Neural progenitor cell (in vitro differentiated cells): ENCODE measurements at regions not wholly inside any gene's neighbourhood (a gene's known extent, or its start where the extent isn't known, plus 50 kb on each side); places are given as distances from the start of the nearest gene placed in this dataset.

ENCODE experiments used
- DNase-seq: peaks from one replicate; pipeline ENCODE4 v3.0.0-alpha.2; 2016; ENCODE audit warnings: low spot score
- H2AFZ ChIP-seq: fragments of 200-600 bp; sonication (generic); replicated peaks from 2 replicates; pipeline ENCODE4 v1.6.1; 2016; ENCODE audit warnings: antibody characterized with exemption
- H3F3A ChIP-seq: fragments of 200-600 bp; sonication (generic); 2 replicates; pipeline ENCODE4 v1.6.1; 2016; ENCODE audit warnings: antibody characterized with exemption, low read depth
- H3K27ac ChIP-seq: fragments of 200-600 bp; sonication (generic); 2 replicates; pipeline ENCODE4 v1.5.1; 2016; ENCODE audit warnings: mild to moderate bottlenecking
- H3K27me3 ChIP-seq: fragments of 200-600 bp; sonication (generic); 2 replicates; pipeline ENCODE4 v1.6.1; 2016; ENCODE audit warnings: mild to moderate bottlenecking, moderate library complexity
- H3K36me3 ChIP-seq: fragments of 200-600 bp; sonication (generic); 2 replicates; pipeline ENCODE4 v1.5.1; 2016
- H3K4me1 ChIP-seq: fragments of 200-600 bp; sonication (generic); 2 replicates; pipeline ENCODE4 v1.6.1; 2016; ENCODE audit warnings: mixed run types
- H3K4me2 ChIP-seq: fragments of 200-600 bp; sonication (generic); 2 replicates; pipeline ENCODE4 v1.6.1; 2016
- H3K4me3 ChIP-seq: fragments of 200-600 bp; sonication (generic); 2 replicates; pipeline ENCODE4 v1.5.1; 2016
- H3K79me2 ChIP-seq: fragments of 200-600 bp; sonication (generic); 2 replicates; pipeline ENCODE4 v1.6.1; 2016; ENCODE audit warnings: low read depth
- H3K9ac ChIP-seq: fragments of 200-600 bp; sonication (generic); 2 replicates; pipeline ENCODE4 v1.6.1; 2016
- H3K9me3 ChIP-seq: fragments of 200-600 bp; sonication (generic); 2 replicates; pipeline ENCODE4 v1.5.1; 2016; ENCODE audit warnings: low read depth
- H4K20me1 ChIP-seq: fragments of 200-600 bp; sonication (generic); 2 replicates; pipeline ENCODE4 v1.6.1; 2016; ENCODE audit warnings: low read depth
- H3K27ac Mint-ChIP-seq: 3 replicates; pipeline ENCODE4 v1.8.0; 2021; ENCODE audit warnings: mixed read lengths
- H3K27me3 Mint-ChIP-seq: 2 replicates; pipeline ENCODE4 v1.8.0; 2022; ENCODE audit warnings: low read depth, mild to moderate bottlenecking, inconsistent platforms, moderate library complexity, mixed read lengths; ENCODE audit not compliant: insufficient read depth
- H3K36me3 Mint-ChIP-seq: 3 replicates; pipeline ENCODE4 v1.8.0; 2021; ENCODE audit warnings: mixed read lengths
- H3K4me1 Mint-ChIP-seq: 3 replicates; pipeline ENCODE4 v1.8.0; 2021; ENCODE audit warnings: mixed read lengths
- H3K4me3 Mint-ChIP-seq: 3 replicates; pipeline ENCODE4 v1.8.0; 2021; ENCODE audit warnings: mild to moderate bottlenecking, moderate library complexity, mixed read lengths
- H3K9me3 Mint-ChIP-seq: 3 replicates; pipeline ENCODE4 v1.8.0; 2020; ENCODE audit warnings: mixed read lengths
- EZH2 ChIP-seq: fragments of 200-600 bp; sonication (generic); IDR thresholded peaks from 2 replicates; pipeline ENCODE4 v1.6.1; 2017; ENCODE audit warnings: antibody characterized with exemption, mild to moderate bottlenecking, moderate library complexity
- EZH2phosphoT487 ChIP-seq: fragments of 200-600 bp; sonication (generic); IDR thresholded peaks from 2 replicates; pipeline ENCODE4 v1.6.1; 2017; ENCODE audit warnings: antibody characterized with exemption
- TF ChIP-seq, protein P1 (sequence below): fragments of 200-600 bp; sonication (generic); IDR thresholded peaks from 2 replicates; pipeline ENCODE4 v1.5.1; 2017; ENCODE audit warnings: antibody characterized with exemption, mild to moderate bottlenecking

GRCh38 chr18:6661692-6662415 lies 67.7 kb upstream of the ARHGAP28 start:
- Mint-ChIP-seq H3K4me1 (peaks cover 12% of the 10 kb centered on the region), H3K27ac (no peak overlapping the region), H3K4me3 (no peak overlapping the region), H3K9me3 (no peaks in the 10 kb centered on the region), H3K36me3 (no peaks in the 10 kb centered on the region), H3K27me3 (peaks cover 2% of the 10 kb centered on the region)
- TF ChIP-seq EZH2: no peak
- no peak for TF ChIP-seq EZH2phosphoT487
- TF ChIP-seq, protein P1, sequence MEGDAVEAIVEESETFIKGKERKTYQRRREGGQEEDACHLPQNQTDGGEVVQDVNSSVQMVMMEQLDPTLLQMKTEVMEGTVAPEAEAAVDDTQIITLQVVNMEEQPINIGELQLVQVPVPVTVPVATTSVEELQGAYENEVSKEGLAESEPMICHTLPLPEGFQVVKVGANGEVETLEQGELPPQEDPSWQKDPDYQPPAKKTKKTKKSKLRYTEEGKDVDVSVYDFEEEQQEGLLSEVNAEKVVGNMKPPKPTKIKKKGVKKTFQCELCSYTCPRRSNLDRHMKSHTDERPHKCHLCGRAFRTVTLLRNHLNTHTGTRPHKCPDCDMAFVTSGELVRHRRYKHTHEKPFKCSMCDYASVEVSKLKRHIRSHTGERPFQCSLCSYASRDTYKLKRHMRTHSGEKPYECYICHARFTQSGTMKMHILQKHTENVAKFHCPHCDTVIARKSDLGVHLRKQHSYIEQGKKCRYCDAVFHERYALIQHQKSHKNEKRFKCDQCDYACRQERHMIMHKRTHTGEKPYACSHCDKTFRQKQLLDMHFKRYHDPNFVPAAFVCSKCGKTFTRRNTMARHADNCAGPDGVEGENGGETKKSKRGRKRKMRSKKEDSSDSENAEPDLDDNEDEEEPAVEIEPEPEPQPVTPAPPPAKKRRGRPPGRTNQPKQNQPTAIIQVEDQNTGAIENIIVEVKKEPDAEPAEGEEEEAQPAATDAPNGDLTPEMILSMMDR: no peak
- no peak overlapping the region for H3K27ac ChIP-seq
- H3K36me3 ChIP-seq: no peaks in the 10 kb centered on the region
- no peak overlapping the region for H3K4me2 ChIP-seq
- no peaks in the 10 kb centered on the region for H4K20me1 ChIP-seq
- no peak overlapping the region for H2AFZ ChIP-seq
- H3K79me2 ChIP-seq: no peaks in the 10 kb centered on the region
- DNase-seq: no peak
- H3K27me3 ChIP-seq: no peaks in the 10 kb centered on the region
- H3F3A ChIP-seq: no peaks in the 10 kb centered on the region
- H3K9ac ChIP-seq: no peak overlapping the region
- H3K9me3 ChIP-seq: no peaks in the 10 kb centered on the region
- peaks cover 19% of the 10 kb centered on the region for H3K4me1 ChIP-seq
- H3K4me3 ChIP-seq: no peak overlapping the region

- no peaks in the 10 kb centered on the region for H3K36me3 Mint-ChIP-seq
- Histone ChIP-seq H2AFZ (no peak overlapping the region), H4K20me1 (no peaks in the 10 kb centered on the region), H3K4me1 (peaks cover under 1% of the 10 kb centered on the region), H3K27me3 (no peaks in the 10 kb centered on the region), H3K27ac (no peak overlapping the region), H3K9ac (no peak overlapping the region), H3K4me3 (no peak overlapping the region), H3K4me2 (no peak overlapping the region), H3K36me3 (no peaks in the 10 kb centered on the region), H3F3A (no peaks in the 10 kb centered on the region), H3K79me2 (no peaks in the 10 kb centered on the region), H3K9me3 (no peaks in the 10 kb centered on the region)
- H3K9me3 Mint-ChIP-seq: no peaks in the 10 kb centered on the region
- DNase-seq: no peak
- TF ChIP-seq EZH2phosphoT487 (no peak), EZH2 (no peak)
- TF ChIP-seq, protein P1: no peak
- no peaks in the 10 kb centered on the region for H3K4me1 Mint-ChIP-seq
- peaks cover 3% of the 10 kb centered on the region for H3K27me3 Mint-ChIP-seq
- H3K4me3 Mint-ChIP-seq: no peak overlapping the region
- H3K27ac Mint-ChIP-seq: no peak overlapping the region
These were observed 63.4 kb upstream of the ARHGAP28 start for GRCh38 chr18:6666012-6666685.

GRCh38 chr18:6668836-6669235 lies 60.7 kb upstream of the ARHGAP28 start:
- peaks cover 3% of the 10 kb centered on the region for H3K27me3 Mint-ChIP-seq
- Histone ChIP-seq H3K79me2 (no peaks in the 10 kb centered on the region), H3K27me3 (no peaks in the 10 kb centered on the region), H3K27ac (no peak overlapping the region), H3K4me2 (no peak overlapping the region), H3F3A (no peaks in the 10 kb centered on the region), H3K4me1 (no peaks in the 10 kb centered on the region), H3K9me3 (no peaks in the 10 kb centered on the region), H3K9ac (no peak overlapping the region), H3K4me3 (no peak overlapping the region), H2AFZ (no peak overlapping the region), H4K20me1 (no peaks in the 10 kb centered on the region), H3K36me3 (no peaks in the 10 kb centered on the region)
- no peaks in the 10 kb centered on the region for H3K9me3 Mint-ChIP-seq
- TF ChIP-seq EZH2phosphoT487 (no peak), EZH2 (no peak)
- TF ChIP-seq, protein P1: no peak
- no peak overlapping the region for H3K27ac Mint-ChIP-seq
- no peak for DNase-seq
- H3K36me3 Mint-ChIP-seq: no peaks in the 10 kb centered on the region
- no peak overlapping the region for H3K4me3 Mint-ChIP-seq
- H3K4me1 Mint-ChIP-seq: no peaks in the 10 kb centered on the region
